ENCODE measurements at regions not wholly inside any gene's neighbourhood (a gene's known extent, or its start where the extent isn't known, plus 50 kb on each side); places are given as distances from the start of the nearest gene placed in this dataset.

DNA sequence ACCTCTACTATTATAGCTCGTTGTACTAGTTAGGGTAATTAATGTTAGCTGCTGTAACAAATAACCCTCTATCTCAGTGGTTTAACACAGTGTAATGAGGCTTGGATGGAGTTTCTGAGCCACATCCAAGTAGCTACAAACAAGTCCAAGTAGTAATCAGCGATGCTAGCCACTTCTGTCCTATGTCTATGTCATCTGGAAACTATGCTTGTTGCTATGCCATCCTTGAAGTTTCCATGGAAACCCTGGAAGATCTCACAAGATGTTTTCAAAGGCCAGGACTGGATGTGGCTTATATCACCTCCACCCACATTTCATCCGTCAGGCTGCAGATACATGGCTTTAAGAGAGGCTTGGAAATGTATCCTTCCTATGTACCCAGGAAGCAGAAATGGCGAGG, 422.1 kb downstream of the AACS start:
- no peak for DNase-seq
- no peak overlapping the region for H3K27ac ChIP-seq
- TF ChIP-seq, protein P1, sequence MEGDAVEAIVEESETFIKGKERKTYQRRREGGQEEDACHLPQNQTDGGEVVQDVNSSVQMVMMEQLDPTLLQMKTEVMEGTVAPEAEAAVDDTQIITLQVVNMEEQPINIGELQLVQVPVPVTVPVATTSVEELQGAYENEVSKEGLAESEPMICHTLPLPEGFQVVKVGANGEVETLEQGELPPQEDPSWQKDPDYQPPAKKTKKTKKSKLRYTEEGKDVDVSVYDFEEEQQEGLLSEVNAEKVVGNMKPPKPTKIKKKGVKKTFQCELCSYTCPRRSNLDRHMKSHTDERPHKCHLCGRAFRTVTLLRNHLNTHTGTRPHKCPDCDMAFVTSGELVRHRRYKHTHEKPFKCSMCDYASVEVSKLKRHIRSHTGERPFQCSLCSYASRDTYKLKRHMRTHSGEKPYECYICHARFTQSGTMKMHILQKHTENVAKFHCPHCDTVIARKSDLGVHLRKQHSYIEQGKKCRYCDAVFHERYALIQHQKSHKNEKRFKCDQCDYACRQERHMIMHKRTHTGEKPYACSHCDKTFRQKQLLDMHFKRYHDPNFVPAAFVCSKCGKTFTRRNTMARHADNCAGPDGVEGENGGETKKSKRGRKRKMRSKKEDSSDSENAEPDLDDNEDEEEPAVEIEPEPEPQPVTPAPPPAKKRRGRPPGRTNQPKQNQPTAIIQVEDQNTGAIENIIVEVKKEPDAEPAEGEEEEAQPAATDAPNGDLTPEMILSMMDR (IDR thresholded peaks at IDR 0.05; ENCODE audit: low read depth, low read length, missing control alignments) = no peak
- H3K4me3 ChIP-seq (ENCODE audit: low read depth, low read length) = no peak overlapping the region
- H3K36me3 ChIP-seq (replicated peaks) = no peaks in the 10 kb centered on the region
- in situ Hi-C loops (cut with HindIII; ENCODE audit: low pct_ligation_motif_present, low sequenced_read_pairs) = no loop called here
- H3K27me3 ChIP-seq (replicated peaks) = no peaks in the 10 kb centered on the region

DNA sequence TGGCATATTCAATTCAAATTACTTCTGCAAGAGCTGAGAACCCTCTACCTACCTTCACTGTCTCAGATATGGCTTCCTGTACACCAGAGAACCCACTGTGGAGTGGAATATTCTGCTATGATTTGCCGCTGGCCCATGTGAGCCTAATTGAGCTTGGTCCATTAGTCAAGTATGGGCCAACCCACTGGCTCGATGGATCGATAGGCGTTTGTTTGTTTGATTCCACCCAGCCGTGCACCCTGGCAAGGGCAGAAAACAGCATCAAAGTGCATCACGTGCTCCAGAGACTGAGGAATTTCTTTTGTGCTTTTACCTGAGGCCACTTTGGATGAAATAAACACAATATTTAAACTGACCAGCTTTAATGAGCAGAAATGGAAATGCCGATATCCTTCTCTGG, 426.3 kb downstream of the AACS start:
- Histone ChIP-seq H3K27ac (no peak overlapping the region), H3K36me3 (replicated peaks) (no peaks in the 10 kb centered on the region), H3K4me3 (ENCODE audit: low read depth, low read length) (no peak overlapping the region), H3K27me3 (replicated peaks) (no peaks in the 10 kb centered on the region)
- in situ Hi-C loops (cut with HindIII; ENCODE audit: low pct_ligation_motif_present, low sequenced_read_pairs) = no loop called here
- DNase-seq = no peak
- TF ChIP-seq, protein P1 (IDR thresholded peaks at IDR 0.05; ENCODE audit: low read depth, low read length, missing control alignments) = no peak

DNA sequence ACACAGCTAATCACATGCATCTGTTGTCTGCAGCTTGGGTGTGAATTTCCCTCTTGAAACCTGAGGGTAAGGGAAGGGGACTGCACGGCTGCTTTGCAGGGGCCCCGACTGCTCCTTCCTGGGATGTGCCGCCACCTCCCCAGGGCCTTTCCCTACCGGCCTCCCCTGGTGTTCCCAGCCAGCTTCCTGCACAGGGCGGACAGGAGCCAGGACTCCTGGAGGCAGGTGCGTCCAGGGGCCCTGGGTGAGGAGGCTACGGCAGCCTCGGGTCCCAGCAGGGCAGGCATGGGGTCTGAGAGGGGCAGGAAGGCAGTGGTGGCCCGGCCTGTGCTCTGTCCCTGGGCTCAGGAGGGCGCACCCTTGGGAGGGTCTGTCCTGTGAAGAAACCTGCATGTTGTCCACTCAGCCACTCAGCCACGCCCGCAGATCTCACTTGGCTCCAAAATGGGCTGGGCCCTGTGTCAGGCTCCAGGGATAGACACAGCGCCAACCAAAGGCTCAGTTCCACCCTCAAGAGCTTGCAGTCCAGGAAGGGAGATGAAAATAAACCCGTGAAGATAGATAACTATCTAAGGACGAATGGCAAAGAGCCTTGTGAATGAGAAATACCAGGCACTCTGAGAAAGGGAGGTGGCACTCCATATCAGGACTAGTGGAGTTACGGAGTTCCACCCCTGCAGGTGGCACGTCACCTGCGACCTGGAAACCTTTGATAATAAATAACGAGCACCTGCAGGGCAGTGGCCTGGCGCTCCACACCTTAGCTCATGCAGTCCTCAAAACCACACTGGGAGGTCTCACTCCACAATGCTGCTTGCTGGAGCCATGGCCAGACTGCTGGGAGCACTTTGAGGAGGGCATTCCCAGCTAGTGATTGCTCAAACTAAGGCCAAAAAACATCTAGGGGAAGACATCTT, 427.4 kb downstream of the AACS start:
- no peaks in the 10 kb centered on the region for H3K27me3 ChIP-seq (replicated peaks)
- TF ChIP-seq, protein P1 (IDR thresholded peaks at IDR 0.05; ENCODE audit: low read depth, low read length, missing control alignments) = no peak
- no peaks in the 10 kb centered on the region for H3K36me3 ChIP-seq (replicated peaks)
- H3K27ac ChIP-seq = no peak overlapping the region
- in situ Hi-C loops (cut with HindIII; ENCODE audit: low pct_ligation_motif_present, low sequenced_read_pairs) = no loop called here
- DNase-seq = no peak
- no peak overlapping the region for H3K4me3 ChIP-seq (ENCODE audit: low read depth, low read length)

DNA sequence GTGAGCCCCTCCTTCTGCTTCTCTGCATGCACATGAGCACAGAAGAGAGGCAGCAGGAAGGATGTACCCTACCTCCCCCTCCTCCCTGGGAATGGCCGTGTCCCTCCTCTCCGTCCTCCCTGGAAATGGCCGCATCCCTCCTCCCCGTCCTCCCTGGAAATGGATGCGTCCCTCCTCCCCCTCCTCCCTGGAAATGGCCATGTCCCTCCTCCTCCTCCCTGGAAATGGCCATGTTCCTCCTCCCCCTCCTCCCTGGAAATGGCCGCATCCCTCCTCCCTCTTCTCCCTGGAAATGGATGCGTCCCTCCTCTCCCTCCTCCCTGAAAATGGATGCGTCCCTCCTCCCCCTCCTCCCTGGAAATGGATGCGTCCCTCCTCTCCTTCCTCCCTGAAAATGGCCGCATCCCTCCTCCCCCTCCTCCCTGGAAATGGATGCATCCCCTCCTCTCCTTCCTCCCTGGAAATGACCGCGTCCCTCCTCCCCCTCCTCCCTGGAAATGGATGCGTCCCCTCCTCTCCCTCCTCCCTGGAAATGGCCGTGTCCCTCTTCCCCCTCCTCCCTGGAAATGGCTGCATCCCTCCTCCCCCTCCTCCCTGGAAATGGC, 428.6 kb downstream of the AACS start:
- DNase-seq = no peak
- H3K27me3 ChIP-seq (replicated peaks) = no peaks in the 10 kb centered on the region
- no peak overlapping the region for H3K27ac ChIP-seq
- in situ Hi-C loops (cut with HindIII; ENCODE audit: low pct_ligation_motif_present, low sequenced_read_pairs) = no loop called here
- no peak overlapping the region for H3K4me3 ChIP-seq (ENCODE audit: low read depth, low read length)
- TF ChIP-seq, protein P1 (IDR thresholded peaks at IDR 0.05; ENCODE audit: low read depth, low read length, missing control alignments) = no peak
- no peaks in the 10 kb centered on the region for H3K36me3 ChIP-seq (replicated peaks)

DNA sequence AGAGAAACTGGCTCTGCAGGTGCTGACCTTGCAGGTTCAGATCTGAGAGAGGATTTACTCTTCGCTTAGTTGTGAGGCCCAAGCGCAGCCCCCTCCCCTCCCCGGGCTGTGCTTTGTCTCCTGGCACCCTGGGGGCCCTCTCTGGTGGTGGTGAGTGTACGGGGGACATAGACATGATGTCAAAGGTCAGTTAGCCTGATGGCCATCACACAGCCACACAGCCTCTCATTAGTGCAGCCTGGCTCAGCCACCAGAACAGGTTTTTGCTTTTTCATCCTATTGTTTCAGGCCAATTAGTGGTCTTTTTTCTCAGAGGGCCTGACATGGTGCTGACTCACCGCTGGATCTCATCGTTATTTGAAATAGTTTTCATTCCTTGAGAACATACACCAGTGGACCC, 437.9 kb downstream of the AACS start:
- no peaks in the 10 kb centered on the region for H3K27me3 ChIP-seq (replicated peaks)
- in situ Hi-C loops (cut with HindIII; ENCODE audit: low pct_ligation_motif_present, low sequenced_read_pairs) = no loop called here
- TF ChIP-seq, protein P1 (IDR thresholded peaks at IDR 0.05; ENCODE audit: low read depth, low read length, missing control alignments) = no peak
- H3K27ac ChIP-seq = no peak overlapping the region
- DNase-seq = no peak
- no peak overlapping the region for H3K4me3 ChIP-seq (ENCODE audit: low read depth, low read length)
- H3K36me3 ChIP-seq (replicated peaks) = no peaks in the 10 kb centered on the region
